Urinary bladder (tissue), 3 donors: ENCODE measurements at regions not wholly inside any gene's neighbourhood (a gene's known extent, or its start where the extent isn't known, plus 50 kb on each side); places are given as distances from the start of the nearest gene placed in this dataset.

Source experiments
- DNase-seq: peaks from one replicate; pipeline ENCODE4 v3.0.0-alpha.2; 2015; ENCODE audit errors: extremely low spot score
- H3K27ac ChIP-seq: one replicate; pipeline ENCODE4 v1.5.1; 2013; ENCODE audit warnings: low read depth, mild to moderate bottlenecking, moderate library complexity
- H3K36me3 ChIP-seq: one replicate; pipeline ENCODE4 v1.6.1; 2013; ENCODE audit warnings: mild to moderate bottlenecking, moderate library complexity; ENCODE audit not compliant: insufficient read depth
- H3K4me1 ChIP-seq: one replicate; pipeline ENCODE4 v1.6.1; 2013; ENCODE audit warnings: mild to moderate bottlenecking, moderate library complexity; ENCODE audit not compliant: insufficient read depth
- H3K4me3 ChIP-seq: one replicate; pipeline ENCODE4 v1.5.1; 2013; ENCODE audit warnings: low read depth, low read length
- WGBS: extraction: QIAGEN DNeasy Blood & Tissue Kit; methylation state at CpG from one replicate; pipeline ENCODE4 v1.1.7; 2013; 5-methylcytosine and 5-hydroxymethylcytosine counted together
- donor health status: healthy with polysubstance abuse.
- donor health status: healthy.

DNA sequence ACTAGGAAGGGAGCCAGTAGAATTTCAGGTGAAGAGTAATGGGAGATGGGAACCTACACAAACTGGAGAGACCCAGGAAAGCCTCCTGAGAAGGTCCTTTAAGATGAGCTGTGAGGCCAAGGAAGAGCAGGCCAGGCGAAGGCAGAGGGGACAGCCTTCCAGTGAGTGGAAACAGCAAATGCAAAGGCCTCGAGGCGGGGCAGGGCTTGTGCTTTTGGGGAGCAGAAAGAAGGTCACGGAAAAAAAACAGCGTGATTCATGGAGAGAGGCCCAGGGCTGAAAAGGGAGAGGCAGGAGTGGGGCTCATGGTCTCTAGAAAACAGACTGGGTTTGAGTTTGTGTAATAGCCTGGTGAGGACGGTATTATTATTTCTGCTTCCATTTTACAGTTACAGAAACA, 386.5 kb upstream of the ASIC2 start:
- no peaks in the 10 kb centered on the region for H3K4me1 ChIP-seq
- no peak overlapping the region for H3K4me3 ChIP-seq
- H3K36me3 ChIP-seq = no peaks in the 10 kb centered on the region
- no peak for DNase-seq
- 82% methylated on average over 6 of the region's 6 CpGs for WGBS
- H3K27ac ChIP-seq = no peak overlapping the region

- Histone ChIP-seq H3K36me3 (no peaks in the 10 kb centered on the region), H3K4me1 (no peaks in the 10 kb centered on the region), H3K4me3 (no peak overlapping the region), H3K27ac (no peak overlapping the region)
- 62% methylated on average over 4 of the region's 4 CpGs for WGBS
- no peak for DNase-seq
Measured at GRCh38 chr17:33680472-33680871, 387.4 kb upstream of the ASIC2 start.

GRCh38 chr17:33682599-33682998, 389.5 kb upstream of the ASIC2 start:
- no peaks in the 10 kb centered on the region for H3K36me3 ChIP-seq
- no peak overlapping the region for H3K27ac ChIP-seq
- H3K4me3 ChIP-seq = no peak overlapping the region
- no peak for DNase-seq
- H3K4me1 ChIP-seq = no peaks in the 10 kb centered on the region

GRCh38 chr17:33684735-33685134, 391.6 kb upstream of the ASIC2 start:
- no peaks in the 10 kb centered on the region for H3K36me3 ChIP-seq
- 75% methylated on average over 6 of the region's 6 CpGs for WGBS
- H3K27ac ChIP-seq = no peak overlapping the region
- H3K4me1 ChIP-seq = no peaks in the 10 kb centered on the region
- DNase-seq = no peak
- no peak overlapping the region for H3K4me3 ChIP-seq

DNA sequence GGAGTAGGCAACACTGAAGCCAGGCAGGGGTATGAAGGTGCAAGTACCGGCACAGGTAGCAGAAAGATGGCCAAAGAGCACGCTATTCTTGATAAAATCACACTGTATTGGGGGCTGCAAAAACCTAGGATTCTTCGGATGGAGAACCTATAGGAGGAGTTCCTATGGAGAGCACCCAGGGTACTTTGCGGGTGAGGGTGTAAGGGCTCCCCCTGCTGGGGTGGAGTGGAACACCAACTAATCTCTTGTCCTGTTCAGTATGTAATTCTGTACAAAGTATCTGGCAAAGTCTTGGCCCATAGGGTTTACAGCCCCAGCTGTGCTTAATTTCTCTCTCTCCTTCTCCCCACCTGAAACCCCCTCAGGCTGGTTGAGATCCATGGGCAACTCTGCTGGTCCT, 393.1 kb upstream of the ASIC2 start:
- H3K36me3 ChIP-seq = no peaks in the 10 kb centered on the region
- no peak overlapping the region for H3K27ac ChIP-seq
- no peaks in the 10 kb centered on the region for H3K4me1 ChIP-seq
- 87% methylated on average over 4 of the region's 4 CpGs for WGBS
- no peak for DNase-seq
- H3K4me3 ChIP-seq = no peak overlapping the region

- H3K27ac ChIP-seq = no peak overlapping the region
- H3K4me1 ChIP-seq = no peaks in the 10 kb centered on the region
- DNase-seq = no peak
- WGBS = 54% methylated on average over 3 of the region's 3 CpGs
- H3K36me3 ChIP-seq = no peaks in the 10 kb centered on the region
- no peak overlapping the region for H3K4me3 ChIP-seq
Measured at GRCh38 chr17:33687831-33688230, 394.7 kb upstream of the ASIC2 start.

DNA sequence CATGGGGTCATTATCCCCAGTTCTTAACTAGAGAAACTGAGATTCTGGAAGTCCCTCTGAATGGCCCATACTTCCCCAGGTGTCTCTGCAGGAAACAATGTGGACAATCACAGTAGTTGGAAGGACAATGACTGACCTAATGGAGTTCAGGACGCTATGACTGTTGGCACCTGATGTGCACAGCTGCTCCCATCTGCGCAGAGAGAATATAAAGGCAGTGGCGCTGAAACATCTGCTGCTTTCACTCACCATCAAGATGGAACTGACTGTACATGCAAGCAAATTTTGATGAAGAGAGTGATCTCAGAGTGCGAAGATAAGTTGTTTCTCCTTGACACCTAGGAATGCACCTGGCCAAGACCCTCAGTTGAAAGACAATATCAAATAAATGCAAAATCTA, 395.7 kb upstream of the ASIC2 start:
- no peak for DNase-seq
- H3K4me3 ChIP-seq = no peak overlapping the region
- WGBS = 87% methylated on average over 4 of the region's 4 CpGs
- no peaks in the 10 kb centered on the region for H3K4me1 ChIP-seq
- H3K27ac ChIP-seq = no peak overlapping the region
- H3K36me3 ChIP-seq = no peaks in the 10 kb centered on the region

DNA sequence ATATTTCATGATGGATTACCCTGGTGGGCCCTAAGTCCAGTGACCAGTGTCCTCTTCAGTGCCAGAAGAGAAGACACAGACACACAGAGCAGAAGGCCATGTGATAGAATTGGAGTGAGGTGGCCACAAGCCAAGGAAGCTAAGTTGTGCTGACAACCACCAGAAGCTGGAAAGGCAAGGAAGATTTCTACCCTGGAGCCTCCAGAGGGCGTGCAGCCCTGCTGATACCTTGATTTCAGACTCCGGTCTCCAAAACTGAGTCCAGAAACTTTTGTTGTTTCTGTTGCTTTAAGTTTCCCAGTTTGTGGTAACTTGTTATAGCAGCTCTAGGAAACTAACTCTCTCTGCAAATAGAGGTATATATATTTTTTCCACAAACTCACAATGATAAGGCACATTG, 396.6 kb upstream of the ASIC2 start:
- Histone ChIP-seq H3K27ac (no peak overlapping the region), H3K4me3 (no peak overlapping the region), H3K4me1 (no peaks in the 10 kb centered on the region), H3K36me3 (no peaks in the 10 kb centered on the region)
- 72% methylated on average over 2 of the region's 2 CpGs for whole genome bisulfite sequencing
- no peak for DNase-seq

- DNase-seq = no peak
- no peaks in the 10 kb centered on the region for H3K4me1 ChIP-seq
- H3K27ac ChIP-seq = no peak overlapping the region
- no peaks in the 10 kb centered on the region for H3K36me3 ChIP-seq
- H3K4me3 ChIP-seq = no peak overlapping the region
Measured at GRCh38 chr17:33695431-33695830, 402.3 kb upstream of the ASIC2 start.

DNA sequence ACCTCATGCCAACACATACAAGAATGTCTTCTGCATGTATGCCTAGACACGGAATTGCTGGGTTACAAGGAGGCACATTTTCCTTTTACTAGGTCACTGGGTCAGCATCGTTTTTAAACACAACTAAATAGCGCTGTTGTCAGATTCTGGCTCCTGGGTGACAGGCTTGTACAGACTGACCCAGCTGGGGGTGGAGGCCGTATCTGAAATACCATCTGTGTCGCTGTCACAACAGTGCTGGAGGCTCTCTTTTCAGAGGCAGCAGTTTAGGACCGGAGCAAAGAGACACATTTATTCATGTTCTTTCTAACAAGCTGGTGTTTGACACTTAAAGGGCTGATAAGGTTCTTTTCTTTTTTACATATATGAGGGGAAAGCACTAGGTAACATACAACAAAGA, 403.0 kb upstream of the ASIC2 start:
- Histone ChIP-seq H3K4me1 (no peaks in the 10 kb centered on the region), H3K4me3 (no peak overlapping the region), H3K27ac (no peak overlapping the region), H3K36me3 (no peaks in the 10 kb centered on the region)
- WGBS = 32% methylated on average over 6 of the region's 6 CpGs
- DNase-seq = no peak

DNA sequence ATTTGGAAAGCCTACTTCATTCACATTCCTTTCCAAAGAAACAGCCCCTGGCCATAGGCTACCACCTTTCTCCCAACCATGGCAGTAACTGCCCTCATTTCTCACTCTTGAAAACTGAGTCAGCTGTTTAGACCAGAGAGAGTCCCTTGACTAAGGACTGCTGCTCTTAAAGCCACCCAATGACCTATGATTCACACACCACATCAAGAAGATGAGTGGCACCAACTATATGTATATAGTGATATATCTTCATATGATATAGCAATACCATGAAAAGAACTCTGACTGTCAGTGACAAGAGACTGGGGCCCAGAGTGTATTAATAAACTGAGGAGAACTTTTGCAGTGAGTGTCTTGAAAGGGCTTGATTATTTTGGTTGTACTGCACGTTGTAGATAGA, 404.5 kb upstream of the ASIC2 start:
- no peak for DNase-seq
- Histone ChIP-seq H3K4me1 (no peaks in the 10 kb centered on the region), H3K4me3 (no peak overlapping the region), H3K27ac (no peak overlapping the region), H3K36me3 (no peaks in the 10 kb centered on the region)
- 67% methylated on average over 1 of the region's 1 CpG for WGBS

- H3K27ac ChIP-seq = no peak overlapping the region
- WGBS = 83% methylated on average over 6 of the region's 6 CpGs
- DNase-seq = no peak
Measured at GRCh38 chr17:33701910-33702309, 408.8 kb upstream of the ASIC2 start.

GRCh38 chr17:33704856-33705255, 411.8 kb upstream of the ASIC2 start:
- WGBS = 82% methylated on average over 2 of the region's 2 CpGs
- no peak overlapping the region for H3K4me3 ChIP-seq
- no peaks in the 10 kb centered on the region for H3K4me1 ChIP-seq
- DNase-seq = no peak
- no peaks in the 10 kb centered on the region for H3K36me3 ChIP-seq
- no peak overlapping the region for H3K27ac ChIP-seq

More at GRCh38 chr17:33701910-33702309, 408.8 kb upstream of the ASIC2 start:
- no peak overlapping the region for H3K4me3 ChIP-seq
- H3K4me1 ChIP-seq = no peaks in the 10 kb centered on the region
- no peaks in the 10 kb centered on the region for H3K36me3 ChIP-seq

DNA sequence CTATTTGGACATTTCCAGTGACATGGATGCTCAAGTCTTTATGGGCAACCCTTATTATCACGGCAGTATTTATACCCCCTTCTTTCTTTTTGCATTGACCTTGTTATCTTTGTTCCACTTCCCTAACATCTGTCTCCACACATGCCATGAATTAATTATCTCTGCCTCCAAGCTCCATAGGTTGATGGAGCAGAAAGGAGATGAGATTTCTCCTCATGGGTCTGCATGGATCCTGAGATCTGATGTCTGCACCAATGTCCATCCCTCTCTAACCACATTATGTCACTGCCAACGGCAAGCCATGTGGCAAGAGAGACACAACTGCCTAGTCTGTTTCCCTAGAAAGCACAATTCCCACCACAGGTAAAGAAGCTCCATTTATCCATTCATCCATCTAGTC, 416.8 kb upstream of the ASIC2 start:
- no peak for DNase-seq
- H3K27ac ChIP-seq = no peak overlapping the region
- H3K36me3 ChIP-seq = no peaks in the 10 kb centered on the region
- WGBS = 74% methylated on average over 2 of the region's 2 CpGs
- no peaks in the 10 kb centered on the region for H3K4me1 ChIP-seq
- H3K4me3 ChIP-seq = no peak overlapping the region

DNA sequence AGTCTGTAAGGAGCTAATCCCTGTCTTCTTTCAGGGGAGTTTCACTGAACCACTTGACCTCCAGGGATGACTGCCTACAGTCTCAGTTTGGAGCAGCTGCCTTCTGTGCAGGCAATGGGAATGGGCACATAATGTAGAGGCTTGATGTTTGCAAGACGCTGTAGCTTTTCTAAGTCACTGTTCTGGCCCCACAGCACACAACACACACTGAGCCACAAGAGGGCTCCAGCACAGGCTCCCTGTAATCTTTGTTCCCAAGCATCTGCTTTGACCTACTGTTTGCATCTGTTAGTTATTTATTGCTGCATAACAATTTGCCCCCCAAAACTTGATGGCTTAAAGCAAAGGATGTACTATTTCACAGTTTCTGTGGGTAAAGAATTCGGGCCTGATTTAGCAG, 419.0 kb upstream of the ASIC2 start:
- H3K4me1 ChIP-seq = no peaks in the 10 kb centered on the region
- 62% methylated on average over 2 of the region's 2 CpGs for WGBS
- no peaks in the 10 kb centered on the region for H3K36me3 ChIP-seq
- no peak for DNase-seq
- H3K27ac ChIP-seq = no peak overlapping the region
- no peak overlapping the region for H3K4me3 ChIP-seq
